RWPE2 (cell line): ENCODE measurements at regions not wholly inside any gene's neighbourhood (a gene's known extent, or its start where the extent isn't known, plus 50 kb on each side); places are given as distances from the start of the nearest gene placed in this dataset.

ENCODE experiments used
- ATAC-seq: fragments of 200-7000 bp; cut with Tn5 transposase; 3 replicates; pipeline ENCODE4 v1.9.1; 2021; ENCODE audit warnings: low read depth
- DNase-seq: peaks from one replicate; pipeline ENCODE4 v3.0.0-alpha.2; 2020; ENCODE audit warnings: low spot score
- H3K27ac ChIP-seq: fragments of 450-650 bp; 2 replicates; pipeline ENCODE4 v1.5.1; 2017; ENCODE audit warnings: mild to moderate bottlenecking; ENCODE audit not compliant: poor library complexity, severe bottlenecking
- H3K27me3 ChIP-seq: fragments of 250-450 bp; sonication (Bioruptor Pico); 2 replicates; pipeline ENCODE4 v1.5.1; 2021; ENCODE audit warnings: mild to moderate bottlenecking, moderate library complexity; ENCODE audit not compliant: insufficient read depth, poor library complexity, severe bottlenecking
- H3K36me3 ChIP-seq: fragments of 250-450 bp; sonication (Bioruptor Pico); 2 replicates; pipeline ENCODE4 v1.5.1; 2020; ENCODE audit warnings: low read depth, mild to moderate bottlenecking, moderate library complexity
- H3K4me1 ChIP-seq: fragments of 250-450 bp; sonication (Bioruptor Pico); 2 replicates; pipeline ENCODE4 v1.5.1; 2021; ENCODE audit warnings: mild to moderate bottlenecking, moderate library complexity; ENCODE audit not compliant: insufficient read depth, poor library complexity, severe bottlenecking
- H3K4me3 ChIP-seq: fragments of 250-450 bp; sonication (Bioruptor Pico); 2 replicates; pipeline ENCODE4 v1.5.1; 2021; ENCODE audit warnings: mild to moderate bottlenecking, moderate library complexity; ENCODE audit not compliant: severe bottlenecking
- H3K9me3 ChIP-seq: fragments of 250-450 bp; sonication (Bioruptor Pico); 2 replicates; pipeline ENCODE4 v1.5.1; 2021; ENCODE audit warnings: mild to moderate bottlenecking, moderate library complexity; ENCODE audit not compliant: severe bottlenecking
- TF ChIP-seq, protein P1 (sequence below): fragments of 450-650 bp; IDR thresholded peaks from one replicate; pipeline ENCODE4 v1.5.1; 2017; ENCODE audit warnings: mild to moderate bottlenecking, moderate library complexity; ENCODE audit not compliant: poor library complexity, severe bottlenecking

DNA sequence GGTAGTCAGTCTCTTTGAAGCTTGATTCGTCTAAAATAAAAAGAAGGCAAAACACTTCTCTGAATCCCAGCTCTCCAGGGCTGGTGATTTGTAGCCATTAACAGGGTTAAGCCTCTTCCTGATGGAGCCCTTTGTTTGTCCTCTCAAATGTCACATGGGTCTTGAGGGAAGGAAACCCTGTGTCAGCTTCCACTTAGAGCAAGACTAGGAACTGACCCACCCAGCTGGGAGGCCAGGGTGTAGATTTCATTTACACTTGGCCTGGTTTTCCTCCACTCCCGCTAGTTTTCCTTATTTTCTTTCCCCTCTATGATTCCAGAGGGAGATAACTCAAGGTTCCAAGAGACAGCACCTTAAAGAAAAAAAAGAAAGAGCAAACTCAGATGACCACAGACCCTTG is 230.5 kb upstream of the EGLN3 start:
- H3K4me1 ChIP-seq: no peaks in the 10 kb centered on the region
- H3K27me3 ChIP-seq: no peaks in the 10 kb centered on the region
- H3K36me3 ChIP-seq: no peaks in the 10 kb centered on the region
- no peaks in the 10 kb centered on the region for H3K9me3 ChIP-seq
- DNase-seq: no peak
- H3K4me3 ChIP-seq: no peak overlapping the region
- TF ChIP-seq, protein P1, sequence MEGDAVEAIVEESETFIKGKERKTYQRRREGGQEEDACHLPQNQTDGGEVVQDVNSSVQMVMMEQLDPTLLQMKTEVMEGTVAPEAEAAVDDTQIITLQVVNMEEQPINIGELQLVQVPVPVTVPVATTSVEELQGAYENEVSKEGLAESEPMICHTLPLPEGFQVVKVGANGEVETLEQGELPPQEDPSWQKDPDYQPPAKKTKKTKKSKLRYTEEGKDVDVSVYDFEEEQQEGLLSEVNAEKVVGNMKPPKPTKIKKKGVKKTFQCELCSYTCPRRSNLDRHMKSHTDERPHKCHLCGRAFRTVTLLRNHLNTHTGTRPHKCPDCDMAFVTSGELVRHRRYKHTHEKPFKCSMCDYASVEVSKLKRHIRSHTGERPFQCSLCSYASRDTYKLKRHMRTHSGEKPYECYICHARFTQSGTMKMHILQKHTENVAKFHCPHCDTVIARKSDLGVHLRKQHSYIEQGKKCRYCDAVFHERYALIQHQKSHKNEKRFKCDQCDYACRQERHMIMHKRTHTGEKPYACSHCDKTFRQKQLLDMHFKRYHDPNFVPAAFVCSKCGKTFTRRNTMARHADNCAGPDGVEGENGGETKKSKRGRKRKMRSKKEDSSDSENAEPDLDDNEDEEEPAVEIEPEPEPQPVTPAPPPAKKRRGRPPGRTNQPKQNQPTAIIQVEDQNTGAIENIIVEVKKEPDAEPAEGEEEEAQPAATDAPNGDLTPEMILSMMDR: no peak
- no peak overlapping the region for H3K27ac ChIP-seq
- no peak for ATAC-seq

DNA sequence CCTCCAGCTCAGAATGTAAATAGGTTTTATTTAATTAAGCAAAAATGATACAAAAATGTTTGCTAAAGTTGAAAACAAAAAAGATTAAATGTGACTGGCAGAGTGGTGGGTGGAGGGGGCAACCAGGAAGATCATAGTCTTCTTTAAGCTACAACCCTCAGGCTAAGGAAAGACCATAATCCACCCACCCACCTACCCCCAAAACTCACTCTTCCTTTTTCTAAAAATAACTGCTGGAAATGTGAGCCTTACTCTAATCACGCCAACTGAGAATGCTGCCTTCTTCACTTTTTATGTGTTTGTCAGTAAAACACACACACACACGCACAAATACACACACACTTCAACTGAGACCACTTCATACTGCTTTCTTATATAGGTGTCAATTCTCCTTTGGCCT is 230.0 kb upstream of the EGLN3 start:
- no peaks in the 10 kb centered on the region for H3K4me1 ChIP-seq
- DNase-seq (no peak), ATAC-seq (no peak)
- H3K27ac ChIP-seq: no peak overlapping the region
- H3K36me3 ChIP-seq: no peaks in the 10 kb centered on the region
- TF ChIP-seq, protein P1: no peak
- H3K9me3 ChIP-seq: no peaks in the 10 kb centered on the region
- no peaks in the 10 kb centered on the region for H3K27me3 ChIP-seq
- no peak overlapping the region for H3K4me3 ChIP-seq

DNA sequence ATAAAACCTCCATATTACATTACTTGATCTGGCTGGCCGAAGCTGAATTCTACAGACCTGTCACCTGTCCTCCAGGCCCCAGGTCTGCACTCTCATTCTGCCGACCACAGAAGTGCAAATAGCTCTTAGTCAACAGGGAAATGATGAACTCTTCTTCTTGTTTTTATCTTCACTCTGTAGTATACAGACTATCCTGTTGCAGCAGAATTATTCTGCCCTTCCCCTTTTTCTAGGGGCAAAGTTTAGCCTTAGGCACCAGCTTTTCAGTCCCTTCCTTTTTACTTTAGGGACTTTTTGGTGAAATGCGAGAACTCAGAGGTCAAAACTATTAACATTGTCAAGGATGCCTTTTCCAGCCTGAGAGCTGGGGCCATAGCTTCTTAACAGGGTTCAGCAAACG is 229.6 kb upstream of the EGLN3 start:
- H3K4me1 ChIP-seq: no peaks in the 10 kb centered on the region
- ATAC-seq (no peak), DNase-seq (no peak)
- no peak overlapping the region for H3K27ac ChIP-seq
- no peak overlapping the region for H3K4me3 ChIP-seq
- no peaks in the 10 kb centered on the region for H3K9me3 ChIP-seq
- TF ChIP-seq, protein P1: no peak
- H3K36me3 ChIP-seq: no peaks in the 10 kb centered on the region
- no peaks in the 10 kb centered on the region for H3K27me3 ChIP-seq

DNA sequence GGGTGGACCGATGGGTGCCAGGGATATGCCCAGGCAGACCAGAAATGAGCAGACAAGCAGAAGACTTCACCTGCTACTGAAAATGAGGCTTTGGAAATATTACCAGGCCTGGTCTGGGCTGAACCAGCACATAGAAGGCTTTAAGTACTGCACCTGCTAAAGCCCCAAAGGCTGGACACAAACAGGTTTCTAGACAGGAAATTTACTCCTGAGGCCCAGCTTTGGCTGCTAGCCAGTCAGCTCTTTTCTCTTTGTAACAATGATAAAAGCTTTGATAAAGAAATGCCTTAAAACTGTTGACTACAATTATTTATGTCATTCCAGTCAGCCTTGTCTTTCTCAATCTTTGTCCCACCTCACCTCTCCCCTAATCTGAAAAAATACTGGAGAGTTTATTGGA is 228.9 kb upstream of the EGLN3 start:
- DNase-seq (no peak), ATAC-seq (no peak)
- H3K4me1 ChIP-seq: no peaks in the 10 kb centered on the region
- no peaks in the 10 kb centered on the region for H3K27me3 ChIP-seq
- no peaks in the 10 kb centered on the region for H3K9me3 ChIP-seq
- no peak overlapping the region for H3K4me3 ChIP-seq
- no peak overlapping the region for H3K27ac ChIP-seq
- TF ChIP-seq, protein P1: no peak
- H3K36me3 ChIP-seq: no peaks in the 10 kb centered on the region

DNA sequence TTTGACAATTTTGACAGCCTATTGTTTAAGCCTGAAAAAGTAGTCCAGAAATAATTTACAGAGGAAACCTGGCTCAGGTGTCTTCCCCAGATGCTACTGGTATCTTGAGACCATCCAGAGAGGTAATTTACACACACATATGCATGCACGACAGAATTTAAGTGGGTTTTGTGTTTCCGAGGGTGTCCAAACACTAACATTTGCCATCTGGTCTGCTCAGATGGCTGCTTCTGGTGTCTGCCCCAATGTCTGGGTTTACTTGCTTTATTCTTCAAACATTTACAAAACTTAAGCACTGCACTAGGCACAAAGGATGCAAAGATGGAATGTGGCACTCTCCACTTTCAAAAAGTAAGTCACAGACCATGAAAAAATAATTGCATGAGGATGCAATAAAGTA is 226.6 kb upstream of the EGLN3 start:
- TF ChIP-seq, protein P1: no peak
- Histone ChIP-seq H3K27ac (no peak overlapping the region), H3K9me3 (no peaks in the 10 kb centered on the region), H3K36me3 (no peaks in the 10 kb centered on the region), H3K4me3 (no peak overlapping the region), H3K27me3 (no peaks in the 10 kb centered on the region), H3K4me1 (no peaks in the 10 kb centered on the region)
- no peak for ATAC-seq
- DNase-seq: no peak
